Panc1 (cell line): ENCODE measurements at regions not wholly inside any gene's neighbourhood (a gene's known extent, or its start where the extent isn't known, plus 50 kb on each side); places are given as distances from the start of the nearest gene placed in this dataset.

Source experiments
- ATAC-seq: fragments of 200-7000 bp; cut with Tn5 transposase; 2 replicates; pipeline ENCODE4 v1.9.1; 2020; ENCODE audit warnings: mild to moderate bottlenecking, moderate library complexity
- BruUV-seq: library from RNA; stranded (reverse); fragments of 400-500 nt; replicated peaks from 2 replicates; lab custom pipeline; 2021; lab: Mats Ljungman, UMichigan
- CTCF ChIA-PET: fragments of 300-600 bp; sonication (Branson Sonifier 250); formaldehyde crosslinking; loops from one replicate; lab custom pipeline; 2022; ENCODE audit warnings: antibody characterized with exemption; lab: Charles Lee
- POLR2A ChIA-PET: fragments of 300-600 bp; sonication (Branson Sonifier 250); formaldehyde crosslinking; loops from one replicate; lab custom pipeline; 2022; ENCODE audit warnings: antibody characterized with exemption; lab: Charles Lee
- DNase-seq: peaks from one replicate; pipeline ENCODE4 v3.0.0-alpha.2; 2010; ENCODE audit warnings: low read depth, low spot score
- H3K27ac ChIP-seq: 2 replicates; pipeline ENCODE4 v1.5.1; 2011; ENCODE audit warnings: mild to moderate bottlenecking, low read length, inconsistent platforms
- H3K27me3 ChIP-seq: fragments of 200-500 bp; sonication (Bioruptor generic); 2 replicates; pipeline ENCODE4 v1.6.0; 2014; ENCODE audit warnings: low read length, inconsistent platforms; ENCODE audit not compliant: control insufficient read depth, insufficient read depth
- H3K36me3 ChIP-seq: fragments of 200-500 bp; sonication (Bioruptor generic); 2 replicates; pipeline ENCODE4 v1.5.1; 2014; ENCODE audit warnings: inconsistent platforms, mild to moderate bottlenecking, low read length, moderate library complexity; ENCODE audit not compliant: control insufficient read depth, insufficient read depth
- H3K4me1 ChIP-seq: 2 replicates; pipeline ENCODE4 v1.5.1; 2011; ENCODE audit warnings: inconsistent platforms, mild to moderate bottlenecking, low read length, moderate library complexity; ENCODE audit not compliant: control insufficient read depth, insufficient read depth
- H3K4me3 ChIP-seq, 2 experiments: 2 replicates each; pipeline ENCODE4 v1.5.1; 2011 to 2012; ENCODE audit warnings: low read depth in 2 of 2, low read length in 2 of 2, mild to moderate bottlenecking in 2 of 2, inconsistent platforms in 1 of 2, moderate library complexity in 1 of 2
- H3K9me3 ChIP-seq: fragments of 200-500 bp; sonication (Bioruptor generic); 2 replicates; pipeline ENCODE4 v1.5.1; 2014; ENCODE audit warnings: low read depth, mild to moderate bottlenecking, inconsistent platforms, low read length, moderate library complexity; ENCODE audit not compliant: control insufficient read depth, insufficient read depth
- POLR2AphosphoS5 ChIP-seq: IDR thresholded peaks from 2 replicates; pipeline ENCODE4 v1.6.1; 2012; ENCODE audit warnings: mild to moderate bottlenecking, low read depth, low read length, moderate library complexity
- SIN3A ChIP-seq: IDR thresholded peaks from 2 replicates; pipeline ENCODE4 v1.6.1; 2012; ENCODE audit warnings: low read depth, mild to moderate bottlenecking, low read length, moderate library complexity, borderline replicate concordance; ENCODE audit not compliant: insufficient read depth
- TCF7L2 ChIP-seq: IDR thresholded peaks from 2 replicates; pipeline ENCODE4 v1.6.1; 2011; ENCODE audit warnings: mild to moderate bottlenecking, low read depth, low read length, inconsistent platforms
- in situ Hi-C: cut with HindIII; loops from 2 replicates; pipeline ENCODE4 v1.10.0; 2016; ENCODE audit warnings: low sequenced_read_pairs, low pct_unique_long_range_greater_than_20kb
- intact Hi-C: fragments of 100-400 bp; cut with micrococcal nuclease; formaldehyde crosslinking; loops from one replicate; pipeline ENCODE4 v1.10.0; 2022; ENCODE audit not compliant: unreplicated experiment
- TF ChIP-seq, protein P1 (sequence below): fragments of 450-650 bp; IDR thresholded peaks from 2 replicates; pipeline ENCODE4 v1.5.1; 2017; ENCODE audit warnings: mild to moderate bottlenecking
- TF ChIP-seq, protein P2 (sequence below), 2 experiments: IDR thresholded peaks; 2 replicates each; pipeline ENCODE4 v1.6.1; 2011 to 2012; ENCODE audit warnings: low read depth in 2 of 2, control low read depth in 1 of 2, low read length in 1 of 2, mild to moderate bottlenecking in 1 of 2, moderate library complexity in 1 of 2; ENCODE audit not compliant: insufficient read depth in 1 of 2

DNA sequence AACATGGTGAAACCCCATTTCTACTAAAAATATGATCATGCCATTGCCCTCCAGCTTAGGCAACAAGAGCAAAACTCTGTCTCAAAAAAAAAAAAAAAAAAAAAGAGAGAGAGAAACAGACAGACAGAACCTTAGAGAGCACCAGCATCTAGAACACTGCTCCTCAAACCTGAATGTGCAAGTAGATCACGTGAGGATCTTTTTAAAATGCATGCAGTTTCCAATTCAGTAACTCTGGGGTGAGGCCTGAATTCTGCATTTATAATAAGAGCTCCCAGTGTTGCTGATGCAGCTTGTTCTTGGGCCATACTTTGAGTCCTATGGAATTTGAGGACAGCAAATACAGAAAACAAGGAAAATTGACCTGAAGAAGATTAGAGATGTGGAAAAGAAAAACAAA lies 218.3 kb downstream of the ALDH8A1 start:
- H3K4me1 ChIP-seq, result no peaks in the 10 kb centered on the region
- H3K36me3 ChIP-seq, result no peaks in the 10 kb centered on the region
- 0 out of 2 replicates have a peak, but pooled peaks cover 2% of the 10 kb centered on the region for H3K27me3 ChIP-seq
- BruUV-seq, result no TSS peak
- intact Hi-C loops, result no loop called here
- TF ChIP-seq, protein P1, sequence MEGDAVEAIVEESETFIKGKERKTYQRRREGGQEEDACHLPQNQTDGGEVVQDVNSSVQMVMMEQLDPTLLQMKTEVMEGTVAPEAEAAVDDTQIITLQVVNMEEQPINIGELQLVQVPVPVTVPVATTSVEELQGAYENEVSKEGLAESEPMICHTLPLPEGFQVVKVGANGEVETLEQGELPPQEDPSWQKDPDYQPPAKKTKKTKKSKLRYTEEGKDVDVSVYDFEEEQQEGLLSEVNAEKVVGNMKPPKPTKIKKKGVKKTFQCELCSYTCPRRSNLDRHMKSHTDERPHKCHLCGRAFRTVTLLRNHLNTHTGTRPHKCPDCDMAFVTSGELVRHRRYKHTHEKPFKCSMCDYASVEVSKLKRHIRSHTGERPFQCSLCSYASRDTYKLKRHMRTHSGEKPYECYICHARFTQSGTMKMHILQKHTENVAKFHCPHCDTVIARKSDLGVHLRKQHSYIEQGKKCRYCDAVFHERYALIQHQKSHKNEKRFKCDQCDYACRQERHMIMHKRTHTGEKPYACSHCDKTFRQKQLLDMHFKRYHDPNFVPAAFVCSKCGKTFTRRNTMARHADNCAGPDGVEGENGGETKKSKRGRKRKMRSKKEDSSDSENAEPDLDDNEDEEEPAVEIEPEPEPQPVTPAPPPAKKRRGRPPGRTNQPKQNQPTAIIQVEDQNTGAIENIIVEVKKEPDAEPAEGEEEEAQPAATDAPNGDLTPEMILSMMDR, result no peak
- no peak for TF ChIP-seq SIN3A
- TF ChIP-seq, protein P2, sequence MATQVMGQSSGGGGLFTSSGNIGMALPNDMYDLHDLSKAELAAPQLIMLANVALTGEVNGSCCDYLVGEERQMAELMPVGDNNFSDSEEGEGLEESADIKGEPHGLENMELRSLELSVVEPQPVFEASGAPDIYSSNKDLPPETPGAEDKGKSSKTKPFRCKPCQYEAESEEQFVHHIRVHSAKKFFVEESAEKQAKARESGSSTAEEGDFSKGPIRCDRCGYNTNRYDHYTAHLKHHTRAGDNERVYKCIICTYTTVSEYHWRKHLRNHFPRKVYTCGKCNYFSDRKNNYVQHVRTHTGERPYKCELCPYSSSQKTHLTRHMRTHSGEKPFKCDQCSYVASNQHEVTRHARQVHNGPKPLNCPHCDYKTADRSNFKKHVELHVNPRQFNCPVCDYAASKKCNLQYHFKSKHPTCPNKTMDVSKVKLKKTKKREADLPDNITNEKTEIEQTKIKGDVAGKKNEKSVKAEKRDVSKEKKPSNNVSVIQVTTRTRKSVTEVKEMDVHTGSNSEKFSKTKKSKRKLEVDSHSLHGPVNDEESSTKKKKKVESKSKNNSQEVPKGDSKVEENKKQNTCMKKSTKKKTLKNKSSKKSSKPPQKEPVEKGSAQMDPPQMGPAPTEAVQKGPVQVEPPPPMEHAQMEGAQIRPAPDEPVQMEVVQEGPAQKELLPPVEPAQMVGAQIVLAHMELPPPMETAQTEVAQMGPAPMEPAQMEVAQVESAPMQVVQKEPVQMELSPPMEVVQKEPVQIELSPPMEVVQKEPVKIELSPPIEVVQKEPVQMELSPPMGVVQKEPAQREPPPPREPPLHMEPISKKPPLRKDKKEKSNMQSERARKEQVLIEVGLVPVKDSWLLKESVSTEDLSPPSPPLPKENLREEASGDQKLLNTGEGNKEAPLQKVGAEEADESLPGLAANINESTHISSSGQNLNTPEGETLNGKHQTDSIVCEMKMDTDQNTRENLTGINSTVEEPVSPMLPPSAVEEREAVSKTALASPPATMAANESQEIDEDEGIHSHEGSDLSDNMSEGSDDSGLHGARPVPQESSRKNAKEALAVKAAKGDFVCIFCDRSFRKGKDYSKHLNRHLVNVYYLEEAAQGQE (IDR thresholded peaks at IDR 0.05; ENCODE audit: insufficient read depth in 1 of 2, low read depth in 2 of 2, low read length in 1 of 2), result no peak
- TF ChIP-seq TCF7L2, result no peak
- no peak for TF ChIP-seq POLR2AphosphoS5
- in situ Hi-C loops, result no loop called here
- ATAC-seq, result no peak
- no peak overlapping the region for H3K27ac ChIP-seq
- DNase-seq, result no peak
- CTCF ChIA-PET, result no interaction called here
- no peak overlapping the region for H3K4me3 ChIP-seq
- POLR2A ChIA-PET, result interaction anchor here (0.6 kb wide), 1 partner anchor 73 kb away, joined by 6 read pairs; no protein-coding TSS in a partner anchor
- H3K9me3 ChIP-seq, result no peaks in the 10 kb centered on the region

DNA sequence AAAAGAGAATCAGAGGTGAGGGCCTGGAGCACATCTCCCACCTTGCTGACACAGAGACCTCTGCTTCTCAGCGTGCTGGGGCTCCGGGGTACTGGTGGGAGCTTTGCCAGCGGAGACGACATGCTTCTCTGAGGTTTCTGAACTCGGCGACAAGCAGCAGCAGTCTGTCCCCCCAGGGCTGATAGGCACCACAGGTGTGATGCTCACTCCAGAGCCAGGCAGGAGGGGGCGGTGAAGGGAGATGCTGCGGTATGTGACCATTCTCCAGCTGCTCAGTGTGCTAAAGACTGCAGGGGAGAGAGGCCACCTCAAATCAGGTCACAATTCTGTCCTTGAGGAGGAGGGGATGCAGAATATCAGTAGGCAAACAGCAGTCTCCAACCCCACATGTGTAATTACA lies 219.9 kb downstream of the ALDH8A1 start:
- H3K9me3 ChIP-seq, result no peaks in the 10 kb centered on the region
- ChIA-PET POLR2A (no interaction called here), CTCF (no interaction called here)
- H3K4me1 ChIP-seq, result no peaks in the 10 kb centered on the region
- H3K36me3 ChIP-seq, result no peaks in the 10 kb centered on the region
- no peaks in the 10 kb centered on the region for H3K27me3 ChIP-seq
- in situ Hi-C loops, result no loop called here
- ATAC-seq (no peak), DNase-seq (no peak)
- no TSS peak for BruUV-seq
- H3K27ac ChIP-seq, result no peak overlapping the region
- no peak overlapping the region for H3K4me3 ChIP-seq
- intact Hi-C loops, result no loop called here
- TF ChIP-seq, protein P1, result no peak
- TF ChIP-seq SIN3A (no peak), TCF7L2 (no peak), POLR2AphosphoS5 (no peak)
- TF ChIP-seq, protein P2 (IDR thresholded peaks at IDR 0.05; ENCODE audit: insufficient read depth in 1 of 2, low read depth in 2 of 2, low read length in 1 of 2), result no peak
